ENCODE measurements at regions not wholly inside any gene's neighbourhood (a gene's known extent, or its start where the extent isn't known, plus 50 kb on each side); places are given as distances from the start of the nearest gene placed in this dataset.

GRCh38 chr4:171002246-171002645, 811.0 kb upstream of the GALNTL6 start:
- TF ChIP-seq, protein P1, sequence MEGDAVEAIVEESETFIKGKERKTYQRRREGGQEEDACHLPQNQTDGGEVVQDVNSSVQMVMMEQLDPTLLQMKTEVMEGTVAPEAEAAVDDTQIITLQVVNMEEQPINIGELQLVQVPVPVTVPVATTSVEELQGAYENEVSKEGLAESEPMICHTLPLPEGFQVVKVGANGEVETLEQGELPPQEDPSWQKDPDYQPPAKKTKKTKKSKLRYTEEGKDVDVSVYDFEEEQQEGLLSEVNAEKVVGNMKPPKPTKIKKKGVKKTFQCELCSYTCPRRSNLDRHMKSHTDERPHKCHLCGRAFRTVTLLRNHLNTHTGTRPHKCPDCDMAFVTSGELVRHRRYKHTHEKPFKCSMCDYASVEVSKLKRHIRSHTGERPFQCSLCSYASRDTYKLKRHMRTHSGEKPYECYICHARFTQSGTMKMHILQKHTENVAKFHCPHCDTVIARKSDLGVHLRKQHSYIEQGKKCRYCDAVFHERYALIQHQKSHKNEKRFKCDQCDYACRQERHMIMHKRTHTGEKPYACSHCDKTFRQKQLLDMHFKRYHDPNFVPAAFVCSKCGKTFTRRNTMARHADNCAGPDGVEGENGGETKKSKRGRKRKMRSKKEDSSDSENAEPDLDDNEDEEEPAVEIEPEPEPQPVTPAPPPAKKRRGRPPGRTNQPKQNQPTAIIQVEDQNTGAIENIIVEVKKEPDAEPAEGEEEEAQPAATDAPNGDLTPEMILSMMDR (IDR thresholded peaks at IDR 0.05; ENCODE audit: low read depth, low read length, missing control alignments), result no peak
- H3K4me3 ChIP-seq (replicated peaks; ENCODE audit: low read depth, low read length), result no peak overlapping the region
- no peak for DNase-seq (ENCODE audit: extremely low read depth, low read depth)

DNA sequence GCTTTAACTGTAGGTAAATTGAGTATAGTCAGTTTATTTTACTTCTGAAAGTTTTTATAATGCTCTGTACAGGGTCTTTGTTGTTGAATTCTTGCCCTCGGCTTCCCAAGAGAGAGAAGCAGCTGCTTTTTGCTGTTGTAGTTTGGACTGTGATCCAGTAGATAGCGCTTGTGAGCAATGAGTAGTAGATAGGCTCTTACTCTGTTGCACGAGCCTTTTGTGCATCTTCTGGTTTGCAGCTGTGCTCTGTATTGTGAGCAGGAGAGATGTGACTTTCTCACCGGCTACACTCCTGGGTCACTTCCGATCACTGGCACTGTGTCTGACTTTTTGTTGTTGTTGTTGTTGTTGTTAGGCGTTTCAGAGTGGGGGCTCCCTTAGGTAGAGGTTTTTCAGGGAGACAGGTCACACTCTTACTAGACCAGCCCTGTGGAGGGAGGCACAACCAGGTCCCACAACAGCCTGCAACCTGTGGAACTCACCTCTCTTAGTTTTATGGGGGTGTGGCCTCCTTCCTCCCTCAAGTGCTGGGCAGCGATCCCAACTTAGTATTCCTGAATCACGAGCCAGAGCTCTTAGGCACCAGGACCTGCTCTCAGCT, 822.1 kb upstream of the GALNTL6 start:
- H3K4me3 ChIP-seq (replicated peaks; ENCODE audit: low read depth, low read length), result no peak overlapping the region
- TF ChIP-seq, protein P1 (IDR thresholded peaks at IDR 0.05; ENCODE audit: low read depth, low read length, missing control alignments), result no peak
- DNase-seq (ENCODE audit: extremely low read depth, low read depth), result no peak

DNA sequence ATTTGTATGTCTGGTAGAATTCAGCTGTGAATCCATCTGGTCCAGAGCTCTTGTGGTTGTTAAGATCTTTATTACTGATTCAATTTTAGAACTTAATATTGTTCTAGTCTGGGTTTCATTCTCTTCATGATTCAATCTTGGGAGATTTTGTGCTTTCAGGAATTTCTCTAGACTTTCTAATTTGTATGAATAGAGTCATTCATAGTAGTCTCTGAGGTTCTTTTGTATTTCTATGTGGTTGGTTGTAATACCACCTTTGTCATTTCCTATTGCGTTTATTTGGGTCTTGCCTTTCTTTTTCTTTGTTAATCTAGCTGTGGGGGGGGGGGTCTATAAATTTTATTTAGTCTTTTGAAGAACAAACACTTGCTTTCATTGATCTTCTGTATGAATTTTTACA, 824.8 kb upstream of the GALNTL6 start:
- H3K4me3 ChIP-seq (replicated peaks; ENCODE audit: low read depth, low read length), result no peak overlapping the region
- no peak for DNase-seq (ENCODE audit: extremely low read depth, low read depth)
- TF ChIP-seq, protein P1 (IDR thresholded peaks at IDR 0.05; ENCODE audit: low read depth, low read length, missing control alignments), result no peak

GRCh38 chr4:170979736-170980135, 833.5 kb upstream of the GALNTL6 start:
- no peak for DNase-seq (ENCODE audit: extremely low read depth, low read depth)
- no peak overlapping the region for H3K4me3 ChIP-seq (replicated peaks; ENCODE audit: low read depth, low read length)
- TF ChIP-seq, protein P1 (IDR thresholded peaks at IDR 0.05; ENCODE audit: low read depth, low read length, missing control alignments), result no peak

DNA sequence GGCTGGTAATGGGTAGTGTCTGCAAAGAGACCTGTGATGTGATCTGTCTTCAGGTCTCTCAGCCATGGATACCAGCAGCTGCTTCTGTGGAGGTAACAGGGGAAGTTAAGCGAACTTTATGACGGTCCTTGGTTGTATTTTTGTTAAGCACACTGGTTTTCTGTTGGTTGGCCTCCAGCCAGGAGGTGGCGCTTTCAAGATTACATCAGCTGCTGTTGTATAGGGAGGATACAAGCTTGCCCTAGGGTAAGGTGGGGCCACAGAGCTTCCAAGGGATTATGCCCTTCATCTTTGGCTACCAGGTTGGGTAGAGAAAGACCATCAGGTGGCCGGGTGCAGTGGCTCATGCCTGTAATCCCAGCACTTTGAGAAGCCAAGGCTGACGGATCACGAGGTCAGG, 834.2 kb upstream of the GALNTL6 start:
- TF ChIP-seq, protein P1 (IDR thresholded peaks at IDR 0.05; ENCODE audit: low read depth, low read length, missing control alignments), result no peak

DNA sequence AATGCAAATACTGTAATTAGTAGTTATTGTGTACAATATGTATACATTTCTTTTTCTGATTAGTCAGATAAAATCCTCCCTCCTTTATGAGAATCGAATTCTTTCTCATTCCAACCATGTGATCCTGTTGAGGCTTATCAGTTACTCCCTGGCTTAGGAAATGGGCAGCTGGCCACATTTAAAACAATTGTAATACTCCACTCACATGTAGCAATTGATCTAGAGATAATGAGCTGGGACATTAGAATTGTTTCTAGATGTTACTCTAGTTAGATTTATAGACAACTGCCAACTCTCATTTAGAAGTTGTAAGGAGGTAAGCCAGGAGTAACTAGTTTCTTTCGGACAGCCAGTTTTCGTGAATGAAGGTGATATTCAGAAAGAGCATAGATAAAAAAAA, 859.3 kb upstream of the AADAT start:
- no peak overlapping the region for H3K4me3 ChIP-seq (replicated peaks; ENCODE audit: low read depth, low read length)
- no peak for DNase-seq (ENCODE audit: extremely low read depth, low read depth)
- TF ChIP-seq, protein P1 (IDR thresholded peaks at IDR 0.05; ENCODE audit: low read depth, low read length, missing control alignments), result no peak

More for the DNA sequence above, 834.2 kb upstream of the GALNTL6 start:
- H3K4me3 ChIP-seq (replicated peaks; ENCODE audit: low read depth, low read length), result no peak overlapping the region
- no peak for DNase-seq (ENCODE audit: extremely low read depth, low read depth)

Measured in HFF-Myc (cell line).